ENCODE measurements at regions not wholly inside any gene's neighbourhood (a gene's known extent, or its start where the extent isn't known, plus 50 kb on each side); places are given as distances from the start of the nearest gene placed in this dataset.

- Histone ChIP-seq H3K9me2 (replicated peaks; ENCODE audit: control insufficient read depth, low read length) (no peaks in the 10 kb centered on the region), H3K27me3 (ENCODE audit: control insufficient read depth, low read length) (no peaks in the 10 kb centered on the region), H3K79me2 (ENCODE audit: control insufficient read depth, low read length) (no peaks in the 10 kb centered on the region), H3K4me2 (ENCODE audit: low read length) (no peak overlapping the region), H3K4me3 (ENCODE audit: low read length) (no peak overlapping the region), H3K4me1 (ENCODE audit: control insufficient read depth, low read length) (no peaks in the 10 kb centered on the region), H3K27ac (ENCODE audit: low read depth, low read length) (no peak overlapping the region), H4K20me1 (ENCODE audit: control insufficient read depth, insufficient read depth, low read depth, low read length) (no peaks in the 10 kb centered on the region), H3K9me3 (ENCODE audit: control insufficient read depth, insufficient read depth, low read length) (no peaks in the 10 kb centered on the region), H3K36me3 (ENCODE audit: control insufficient read depth, low read length) (no peaks in the 10 kb centered on the region), H3F3A (ENCODE audit: control insufficient read depth, insufficient read depth) (no peaks in the 10 kb centered on the region)
- TF ChIP-seq, protein P1, sequence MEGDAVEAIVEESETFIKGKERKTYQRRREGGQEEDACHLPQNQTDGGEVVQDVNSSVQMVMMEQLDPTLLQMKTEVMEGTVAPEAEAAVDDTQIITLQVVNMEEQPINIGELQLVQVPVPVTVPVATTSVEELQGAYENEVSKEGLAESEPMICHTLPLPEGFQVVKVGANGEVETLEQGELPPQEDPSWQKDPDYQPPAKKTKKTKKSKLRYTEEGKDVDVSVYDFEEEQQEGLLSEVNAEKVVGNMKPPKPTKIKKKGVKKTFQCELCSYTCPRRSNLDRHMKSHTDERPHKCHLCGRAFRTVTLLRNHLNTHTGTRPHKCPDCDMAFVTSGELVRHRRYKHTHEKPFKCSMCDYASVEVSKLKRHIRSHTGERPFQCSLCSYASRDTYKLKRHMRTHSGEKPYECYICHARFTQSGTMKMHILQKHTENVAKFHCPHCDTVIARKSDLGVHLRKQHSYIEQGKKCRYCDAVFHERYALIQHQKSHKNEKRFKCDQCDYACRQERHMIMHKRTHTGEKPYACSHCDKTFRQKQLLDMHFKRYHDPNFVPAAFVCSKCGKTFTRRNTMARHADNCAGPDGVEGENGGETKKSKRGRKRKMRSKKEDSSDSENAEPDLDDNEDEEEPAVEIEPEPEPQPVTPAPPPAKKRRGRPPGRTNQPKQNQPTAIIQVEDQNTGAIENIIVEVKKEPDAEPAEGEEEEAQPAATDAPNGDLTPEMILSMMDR (IDR thresholded peaks at IDR 0.05; ENCODE audit: low read depth, low read length, poor library complexity, severe bottlenecking) = no peak
- TF ChIP-seq EZH2phosphoT487 (IDR thresholded peaks at IDR 0.05; ENCODE audit: borderline replicate concordance, low read length) = no peak
These were observed 465.2 kb upstream of the IGFBP7 start for GRCh38 chr4:57575426-57575825.

DNA sequence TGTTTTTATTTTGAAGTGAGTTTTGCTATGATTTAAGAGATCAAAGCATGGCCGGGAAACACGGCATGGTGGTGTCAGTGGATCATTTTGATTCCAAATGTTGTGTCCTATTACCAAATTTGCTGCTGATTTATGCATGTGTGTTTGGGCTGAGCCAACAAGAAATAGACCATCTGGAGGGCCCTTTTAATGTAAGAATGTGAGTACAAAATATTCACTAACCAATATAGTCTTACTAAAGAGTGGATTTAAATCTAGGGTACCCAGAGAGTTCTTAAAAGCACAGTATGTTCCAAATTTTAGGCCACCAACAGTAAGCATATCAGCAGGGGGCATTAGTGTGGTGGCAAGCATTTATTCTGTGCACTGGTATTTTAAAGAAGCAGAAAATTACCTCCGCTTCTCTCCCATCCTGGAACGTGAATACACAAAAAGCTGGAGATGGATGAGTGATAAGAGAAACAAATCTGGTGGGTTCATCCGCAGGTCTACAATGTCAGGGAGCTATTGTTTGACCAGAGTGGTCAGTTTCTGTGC is 444.4 kb upstream of the IGFBP7 start:
- no peak overlapping the region for H3K4me3 ChIP-seq (ENCODE audit: low read length)
- H3K4me2 ChIP-seq (ENCODE audit: low read length) = no peak overlapping the region
- no peaks in the 10 kb centered on the region for H3K9me3 ChIP-seq (ENCODE audit: control insufficient read depth, insufficient read depth, low read length)
- H3K9me2 ChIP-seq (replicated peaks; ENCODE audit: control insufficient read depth, low read length) = no peaks in the 10 kb centered on the region
- no peaks in the 10 kb centered on the region for H3K79me2 ChIP-seq (ENCODE audit: control insufficient read depth, low read length)
- no peaks in the 10 kb centered on the region for H3K27me3 ChIP-seq (ENCODE audit: control insufficient read depth, low read length)
- H3K27ac ChIP-seq (ENCODE audit: low read depth, low read length) = no peak overlapping the region
- no peaks in the 10 kb centered on the region for H3K36me3 ChIP-seq (ENCODE audit: control insufficient read depth, low read length)
- no peaks in the 10 kb centered on the region for H4K20me1 ChIP-seq (ENCODE audit: control insufficient read depth, insufficient read depth, low read depth, low read length)
- no peak for TF ChIP-seq EZH2phosphoT487 (IDR thresholded peaks at IDR 0.05; ENCODE audit: borderline replicate concordance, low read length)
- TF ChIP-seq, protein P1 (IDR thresholded peaks at IDR 0.05; ENCODE audit: low read depth, low read length, poor library complexity, severe bottlenecking) = no peak
- no peaks in the 10 kb centered on the region for H3K4me1 ChIP-seq (ENCODE audit: control insufficient read depth, low read length)
- no peaks in the 10 kb centered on the region for H3F3A ChIP-seq (ENCODE audit: control insufficient read depth, insufficient read depth)

- Histone ChIP-seq H3K9me2 (replicated peaks; ENCODE audit: control insufficient read depth, low read length) (no peaks in the 10 kb centered on the region), H4K20me1 (ENCODE audit: control insufficient read depth, insufficient read depth, low read depth, low read length) (no peaks in the 10 kb centered on the region), H3K27me3 (ENCODE audit: control insufficient read depth, low read length) (no peaks in the 10 kb centered on the region), H3K9me3 (ENCODE audit: control insufficient read depth, insufficient read depth, low read length) (no peaks in the 10 kb centered on the region), H3F3A (ENCODE audit: control insufficient read depth, insufficient read depth) (no peaks in the 10 kb centered on the region), H3K27ac (ENCODE audit: low read depth, low read length) (no peak overlapping the region), H3K4me2 (ENCODE audit: low read length) (no peak overlapping the region), H3K79me2 (ENCODE audit: control insufficient read depth, low read length) (no peaks in the 10 kb centered on the region), H3K4me1 (ENCODE audit: control insufficient read depth, low read length) (no peaks in the 10 kb centered on the region), H3K4me3 (ENCODE audit: low read length) (no peak overlapping the region), H3K36me3 (ENCODE audit: control insufficient read depth, low read length) (no peaks in the 10 kb centered on the region)
- TF ChIP-seq, protein P1 (IDR thresholded peaks at IDR 0.05; ENCODE audit: low read depth, low read length, poor library complexity, severe bottlenecking) = no peak
- TF ChIP-seq EZH2phosphoT487 (IDR thresholded peaks at IDR 0.05; ENCODE audit: borderline replicate concordance, low read length) = no peak
These were observed 443.5 kb upstream of the IGFBP7 start for GRCh38 chr4:57553728-57554127.

All from DOHH2 (cell line).